Trophoblast cell (in vitro differentiated cells and primary cell): ENCODE measurements at regions not wholly inside any gene's neighbourhood (a gene's known extent, or its start where the extent isn't known, plus 50 kb on each side); places are given as distances from the start of the nearest gene placed in this dataset.

ENCODE experiments used
- DNase-seq, 2 donors: peaks; one replicate each; pipeline ENCODE4 v3.0.0-alpha.2; 2016
- H2AFZ ChIP-seq: 2 replicates; pipeline ENCODE4 v1.6.1; 2013; ENCODE audit warnings: low read length, moderate library complexity, mild to moderate bottlenecking; ENCODE audit not compliant: insufficient read depth, poor library complexity
- H2AK5ac ChIP-seq: 2 replicates; pipeline ENCODE4 v1.6.1; 2013; ENCODE audit warnings: mild to moderate bottlenecking, low read length
- H2BK120ac ChIP-seq: 2 replicates; pipeline ENCODE4 v1.6.1; 2013; ENCODE audit warnings: low read length, mild to moderate bottlenecking, moderate library complexity; ENCODE audit not compliant: insufficient read depth, poor library complexity
- H2BK12ac ChIP-seq: 2 replicates; pipeline ENCODE4 v1.6.1; 2013; ENCODE audit warnings: mild to moderate bottlenecking, low read length, moderate library complexity
- H2BK5ac ChIP-seq: 2 replicates; pipeline ENCODE4 v1.6.1; 2013; ENCODE audit warnings: low read length, low read depth, moderate library complexity, mild to moderate bottlenecking; ENCODE audit not compliant: poor library complexity
- H3K14ac ChIP-seq: 2 replicates; pipeline ENCODE4 v1.6.1; 2013; ENCODE audit warnings: mild to moderate bottlenecking, low read length
- H3K18ac ChIP-seq: 2 replicates; pipeline ENCODE4 v1.6.1; 2013; ENCODE audit warnings: mild to moderate bottlenecking, low read length
- H3K23ac ChIP-seq: 2 replicates; pipeline ENCODE4 v1.6.1; 2013; ENCODE audit warnings: low read length
- H3K27ac ChIP-seq: 2 replicates; pipeline ENCODE4 v1.5.1; 2013; ENCODE audit warnings: low read depth, mild to moderate bottlenecking, inconsistent platforms, low read length, moderate library complexity
- H3K27me3 ChIP-seq: 2 replicates; pipeline ENCODE4 v1.6.1; 2013; ENCODE audit warnings: inconsistent platforms, mild to moderate bottlenecking, low read length, moderate library complexity; ENCODE audit not compliant: insufficient read depth
- H3K36me3 ChIP-seq, 2 experiments: 1 replicate in 1 of 2; 2 replicates in 1 of 2; pipeline ENCODE4 v1.6.1; 2013; ENCODE audit warnings: low read length in 2 of 2, mild to moderate bottlenecking in 2 of 2, moderate library complexity in 1 of 2; ENCODE audit not compliant: insufficient read depth in 2 of 2, control insufficient read depth in 1 of 2
- H3K4ac ChIP-seq: 2 replicates; pipeline ENCODE4 v1.6.1; 2013; ENCODE audit warnings: low read depth, mild to moderate bottlenecking, low read length, moderate library complexity
- H3K4me1 ChIP-seq, 2 experiments: 1 replicate in 1 of 2; 2 replicates in 1 of 2; pipeline ENCODE4 v1.6.1; 2013; ENCODE audit warnings: low read length in 2 of 2, mild to moderate bottlenecking in 2 of 2, moderate library complexity in 1 of 2; ENCODE audit not compliant: insufficient read depth in 2 of 2, control insufficient read depth in 1 of 2
- H3K4me2 ChIP-seq: 2 replicates; pipeline ENCODE4 v1.6.1; 2013; ENCODE audit warnings: inconsistent platforms, mild to moderate bottlenecking, low read length, moderate library complexity
- H3K4me3 ChIP-seq: 2 replicates; pipeline ENCODE4 v1.5.1; 2013; ENCODE audit warnings: mild to moderate bottlenecking, low read depth, low read length, inconsistent platforms
- H3K79me1 ChIP-seq: one replicate; pipeline ENCODE4 v1.6.1; 2013; ENCODE audit warnings: low read length
- H3K79me2 ChIP-seq: 2 replicates; pipeline ENCODE4 v1.6.1; 2013; ENCODE audit warnings: low read length, mild to moderate bottlenecking; ENCODE audit not compliant: control insufficient read depth, insufficient read depth, poor library complexity
- H3K9ac ChIP-seq: 2 replicates; pipeline ENCODE4 v1.6.1; 2013; ENCODE audit warnings: mild to moderate bottlenecking, low read length
- H3K9me3 ChIP-seq: 2 replicates; pipeline ENCODE4 v1.6.1; 2013; ENCODE audit warnings: low read depth, mild to moderate bottlenecking, control low read depth, inconsistent platforms, low read length; ENCODE audit not compliant: insufficient read depth
- H4K12ac ChIP-seq: 2 replicates; pipeline ENCODE4 v1.6.1; 2013; ENCODE audit warnings: low read depth, mild to moderate bottlenecking, low read length, moderate library complexity
- H4K8ac ChIP-seq: 2 replicates; pipeline ENCODE4 v1.6.1; 2013; ENCODE audit warnings: low read depth, mild to moderate bottlenecking, low read length, moderate library complexity
- H4K91ac ChIP-seq: one replicate; pipeline ENCODE4 v1.6.1; 2013; ENCODE audit warnings: low read depth, mild to moderate bottlenecking, low read length, moderate library complexity
- WGBS: extraction: QIAGEN DNeasy Blood & Tissue Kit; methylation state at CpG from one replicate; pipeline ENCODE4 v1.1.7; 2013; ENCODE audit warnings: missing lambda C conversion rate; ENCODE audit not compliant: insufficient read length, insufficient coverage; ENCODE audit errors: extremely low coverage; 5-methylcytosine and 5-hydroxymethylcytosine counted together

GRCh38 chr9:117979914-117980313 is 275.7 kb downstream of the TLR4 start:
- no peak for DNase-seq
- Histone ChIP-seq H3K4ac (no peak overlapping the region), H2AK5ac (no peak overlapping the region), H3K9ac (no peak overlapping the region), H3K79me2 (no peaks in the 10 kb centered on the region), H3K36me3 (no peaks in the 10 kb centered on the region), H3K18ac (no peak overlapping the region), H3K79me1 (no peaks in the 10 kb centered on the region), H2BK12ac (no peak overlapping the region), H4K8ac (no peak overlapping the region), H3K23ac (no peak overlapping the region), H3K4me1 (no peaks in the 10 kb centered on the region), H4K91ac (no peak overlapping the region), H2BK5ac (no peak overlapping the region), H4K12ac (no peak overlapping the region), H2AFZ (no peak overlapping the region), H3K14ac (no peak overlapping the region), H3K4me2 (no peak overlapping the region), H3K27me3 (no peaks in the 10 kb centered on the region), H3K27ac (no peak overlapping the region), H2BK120ac (no peak overlapping the region), H3K4me3 (no peak overlapping the region), H3K9me3 (no peaks in the 10 kb centered on the region)
- no CpG with 5 or more reads among the region's 2 CpGs for WGBS

DNA sequence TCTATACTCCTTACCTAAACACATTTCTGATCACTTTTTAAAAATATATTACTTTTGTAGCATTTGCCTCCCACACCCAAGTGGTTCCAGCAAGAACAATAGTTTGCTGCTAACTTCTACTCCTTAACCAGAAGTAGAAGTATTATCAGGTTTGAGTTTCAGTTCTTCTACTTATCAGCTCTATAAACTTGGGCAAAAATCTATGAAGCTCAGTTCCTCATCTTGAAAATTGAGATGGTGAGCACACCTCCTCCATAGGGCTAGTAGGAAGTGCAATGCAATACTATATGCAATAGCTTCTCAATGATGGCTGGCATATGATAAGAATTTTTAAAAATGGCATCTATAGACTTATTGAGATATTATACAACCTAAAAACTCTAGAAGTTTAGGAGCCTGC is 283.7 kb downstream of the TLR4 start:
- no peaks in the 10 kb centered on the region for H3K27me3 ChIP-seq
- H2BK5ac ChIP-seq: no peak overlapping the region
- H3K9me3 ChIP-seq: no peaks in the 10 kb centered on the region
- no peak overlapping the region for H3K4me3 ChIP-seq
- H3K27ac ChIP-seq: no peak overlapping the region
- no peak overlapping the region for H2AFZ ChIP-seq
- H3K18ac ChIP-seq: no peak overlapping the region
- H2BK120ac ChIP-seq: no peak overlapping the region
- H3K9ac ChIP-seq: no peak overlapping the region
- H3K79me2 ChIP-seq: no peaks in the 10 kb centered on the region
- H3K4me1 ChIP-seq: no peaks in the 10 kb centered on the region
- H2AK5ac ChIP-seq: no peak overlapping the region
- no peaks in the 10 kb centered on the region for H3K79me1 ChIP-seq
- no peak overlapping the region for H3K14ac ChIP-seq
- no peak for DNase-seq
- no peak overlapping the region for H2BK12ac ChIP-seq
- H3K36me3 ChIP-seq: no peaks in the 10 kb centered on the region
- H3K4me2 ChIP-seq: no peak overlapping the region
- no peak overlapping the region for H4K12ac ChIP-seq
- no peak overlapping the region for H3K23ac ChIP-seq
- no peak overlapping the region for H3K4ac ChIP-seq
- H4K8ac ChIP-seq: no peak overlapping the region
- no peak overlapping the region for H4K91ac ChIP-seq

GRCh38 chr9:117992006-117992405 is 287.8 kb downstream of the TLR4 start:
- no peak overlapping the region for H4K91ac ChIP-seq
- no peak overlapping the region for H3K4me3 ChIP-seq
- no peak overlapping the region for H2BK12ac ChIP-seq
- no peak overlapping the region for H2BK120ac ChIP-seq
- no peaks in the 10 kb centered on the region for H3K9me3 ChIP-seq
- no peak overlapping the region for H3K23ac ChIP-seq
- no peaks in the 10 kb centered on the region for H3K27me3 ChIP-seq
- H2AK5ac ChIP-seq: no peak overlapping the region
- H3K36me3 ChIP-seq: no peaks in the 10 kb centered on the region
- no peaks in the 10 kb centered on the region for H3K79me2 ChIP-seq
- no peak for DNase-seq
- H3K14ac ChIP-seq: no peak overlapping the region
- H3K4me1 ChIP-seq: no peaks in the 10 kb centered on the region
- WGBS: no CpG with 5 or more reads among the region's 6 CpGs
- no peak overlapping the region for H4K8ac ChIP-seq
- H3K79me1 ChIP-seq: no peaks in the 10 kb centered on the region
- no peak overlapping the region for H3K4me2 ChIP-seq
- no peak overlapping the region for H3K18ac ChIP-seq
- H2BK5ac ChIP-seq: no peak overlapping the region
- H3K27ac ChIP-seq: no peak overlapping the region
- no peak overlapping the region for H3K9ac ChIP-seq
- H2AFZ ChIP-seq: no peak overlapping the region
- no peak overlapping the region for H4K12ac ChIP-seq
- H3K4ac ChIP-seq: no peak overlapping the region

DNA sequence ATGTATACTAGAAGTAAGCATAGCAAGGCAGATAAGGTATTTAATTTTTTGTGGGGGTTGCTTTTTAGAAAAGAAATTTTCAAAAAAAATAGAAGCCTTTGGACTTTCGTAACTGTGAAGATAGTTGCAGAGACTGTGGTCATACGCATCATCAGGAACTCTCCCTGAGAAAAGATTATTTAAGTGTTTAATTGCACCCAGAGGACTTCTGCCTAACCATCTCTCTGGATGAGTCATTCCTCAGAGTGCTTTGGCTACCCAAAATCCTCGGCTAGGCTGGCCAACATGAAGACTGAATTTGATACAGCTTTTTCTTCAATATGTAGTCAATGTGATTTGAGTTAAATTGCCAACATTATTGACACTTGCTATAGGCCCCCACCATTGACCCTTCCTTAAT is 296.4 kb downstream of the TLR4 start:
- no peak overlapping the region for H3K14ac ChIP-seq
- no peak overlapping the region for H2BK5ac ChIP-seq
- no peak overlapping the region for H4K8ac ChIP-seq
- H3K4ac ChIP-seq: no peak overlapping the region
- H2BK120ac ChIP-seq: no peak overlapping the region
- no peak overlapping the region for H3K18ac ChIP-seq
- H3K23ac ChIP-seq: no peak overlapping the region
- no peak overlapping the region for H3K4me2 ChIP-seq
- no peaks in the 10 kb centered on the region for H3K4me1 ChIP-seq
- H3K79me2 ChIP-seq: no peaks in the 10 kb centered on the region
- no peaks in the 10 kb centered on the region for H3K36me3 ChIP-seq
- no peak overlapping the region for H2AK5ac ChIP-seq
- H3K9me3 ChIP-seq: no peaks in the 10 kb centered on the region
- H3K9ac ChIP-seq: no peak overlapping the region
- WGBS: no CpG with 5 or more reads among the region's 3 CpGs
- no peak overlapping the region for H2BK12ac ChIP-seq
- no peak overlapping the region for H4K91ac ChIP-seq
- no peaks in the 10 kb centered on the region for H3K79me1 ChIP-seq
- H2AFZ ChIP-seq: no peak overlapping the region
- no peak for DNase-seq
- H3K27me3 ChIP-seq: no peaks in the 10 kb centered on the region
- no peak overlapping the region for H3K4me3 ChIP-seq
- no peak overlapping the region for H4K12ac ChIP-seq
- H3K27ac ChIP-seq: no peak overlapping the region

DNA sequence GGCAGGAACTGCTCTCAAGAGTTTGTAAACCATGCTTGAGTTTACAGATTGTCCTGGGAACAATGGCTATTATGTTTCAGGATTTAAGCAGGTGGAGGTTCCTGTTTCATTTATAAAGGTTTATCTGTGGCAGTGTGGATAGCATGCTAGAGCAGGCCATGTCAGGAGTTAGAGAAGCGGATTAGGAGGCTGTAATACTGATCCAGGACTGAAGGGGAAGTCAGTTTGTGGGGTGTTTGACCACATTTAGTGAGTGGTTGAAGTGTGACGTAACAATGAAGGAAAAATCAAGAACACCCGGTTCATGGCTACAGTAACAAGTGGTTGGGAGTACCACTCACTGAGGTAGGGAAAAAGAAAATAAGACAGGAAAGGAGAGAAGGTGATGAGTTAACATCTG is 299.0 kb downstream of the TLR4 start:
- Histone ChIP-seq H3K27me3 (no peaks in the 10 kb centered on the region), H3K23ac (no peak overlapping the region), H4K12ac (no peak overlapping the region), H3K4me3 (no peak overlapping the region), H3K4ac (no peak overlapping the region), H3K4me1 (no peaks in the 10 kb centered on the region), H2BK120ac (no peak overlapping the region), H3K14ac (no peak overlapping the region), H4K91ac (no peak overlapping the region), H3K18ac (no peak overlapping the region), H2BK5ac (no peak overlapping the region), H3K4me2 (no peak overlapping the region), H3K9me3 (no peaks in the 10 kb centered on the region), H2BK12ac (no peak overlapping the region), H3K79me2 (no peaks in the 10 kb centered on the region), H4K8ac (no peak overlapping the region), H3K79me1 (no peaks in the 10 kb centered on the region), H2AFZ (no peak overlapping the region), H3K9ac (no peak overlapping the region), H3K36me3 (no peaks in the 10 kb centered on the region), H3K27ac (no peak overlapping the region), H2AK5ac (no peak overlapping the region)
- no CpG with 5 or more reads among the region's 3 CpGs for WGBS
- no peak for DNase-seq
